GM23338 (cell line): ENCODE measurements at regions not wholly inside any gene's neighbourhood (a gene's known extent, or its start where the extent isn't known, plus 50 kb on each side); places are given as distances from the start of the nearest gene placed in this dataset.

Source experiments
- ATAC-seq: fragments of 200-7000 bp; cut with Tn5 transposase; 3 replicates; pipeline ENCODE4 v1.9.1; 2020
- DNase-seq: peaks from one replicate; pipeline ENCODE4 v3.0.0-alpha.2; 2015; ENCODE audit warnings: low spot score
- H2AFZ ChIP-seq: fragments of 200-600 bp; sonication (generic); 2 replicates; pipeline ENCODE4 v1.8.0; 2016; ENCODE audit warnings: antibody characterized with exemption, mild to moderate bottlenecking, moderate library complexity
- H3F3A ChIP-seq: fragments of 200-600 bp; sonication (generic); replicated peaks from 2 replicates; pipeline ENCODE4 v1.8.0; 2017; ENCODE audit warnings: antibody characterized with exemption, mixed run types, low read depth
- H3K27ac ChIP-seq: fragments of 200-600 bp; sonication (generic); 2 replicates; pipeline ENCODE4 v1.6.1; 2016; ENCODE audit warnings: low read depth
- H3K27me3 ChIP-seq: fragments of 200-600 bp; sonication (generic); 2 replicates; pipeline ENCODE4 v1.8.0; 2016; ENCODE audit warnings: mild to moderate bottlenecking, mixed run types, moderate library complexity; ENCODE audit not compliant: insufficient read depth
- H3K36me3 ChIP-seq: fragments of 200-600 bp; sonication (generic); 2 replicates; pipeline ENCODE4 v1.8.0; 2016; ENCODE audit warnings: mild to moderate bottlenecking; ENCODE audit not compliant: insufficient read depth
- H3K4me1 ChIP-seq: fragments of 200-600 bp; sonication (generic); 2 replicates; pipeline ENCODE4 v1.8.0; 2016; ENCODE audit warnings: mild to moderate bottlenecking, moderate library complexity; ENCODE audit not compliant: insufficient read depth
- H3K4me2 ChIP-seq: fragments of 200-600 bp; sonication (generic); 2 replicates; pipeline ENCODE4 v1.7.1; 2017; ENCODE audit warnings: mixed run types
- H3K4me3 ChIP-seq: fragments of 200-600 bp; sonication (generic); 2 replicates; pipeline ENCODE4 v1.6.1; 2016; ENCODE audit warnings: mixed run types
- H3K79me2 ChIP-seq: fragments of 200-600 bp; sonication (generic); replicated peaks from 2 replicates; pipeline ENCODE4 v1.8.0; 2017; ENCODE audit warnings: mild to moderate bottlenecking; ENCODE audit not compliant: insufficient read depth
- H3K9me2 ChIP-seq: fragments of 200-600 bp; sonication (generic); 2 replicates; pipeline ENCODE4 v1.8.0; 2017; ENCODE audit not compliant: insufficient read depth
- H4K20me1 ChIP-seq: fragments of 200-600 bp; sonication (generic); replicated peaks from 2 replicates; pipeline ENCODE4 v1.8.0; 2017; ENCODE audit warnings: mild to moderate bottlenecking; ENCODE audit not compliant: insufficient read depth
- H3K27ac Mint-ChIP-seq: 2 replicates; pipeline ENCODE4 v1.8.0; 2020; ENCODE audit warnings: inconsistent platforms, mild to moderate bottlenecking, moderate library complexity, mixed read lengths
- H3K27me3 Mint-ChIP-seq: 3 replicates; pipeline ENCODE4 v1.8.0; 2022; ENCODE audit warnings: low read depth, mild to moderate bottlenecking, moderate library complexity, mixed read lengths, inconsistent platforms; ENCODE audit not compliant: insufficient read depth, poor library complexity
- H3K36me3 Mint-ChIP-seq: 3 replicates; pipeline ENCODE4 v1.8.0; 2021; ENCODE audit warnings: low read depth, mild to moderate bottlenecking, inconsistent platforms, moderate library complexity, mixed read lengths
- H3K4me1 Mint-ChIP-seq: 3 replicates; pipeline ENCODE4 v1.8.0; 2020; ENCODE audit warnings: mild to moderate bottlenecking, inconsistent platforms, mixed read lengths
- H3K4me3 Mint-ChIP-seq: 3 replicates; pipeline ENCODE4 v1.8.0; 2021; ENCODE audit warnings: moderate library complexity, mild to moderate bottlenecking, inconsistent platforms, mixed read lengths
- H3K9me3 Mint-ChIP-seq: 3 replicates; pipeline ENCODE4 v1.8.0; 2020; ENCODE audit warnings: moderate library complexity, mild to moderate bottlenecking, inconsistent platforms, mixed read lengths
- CREB1 ChIP-seq: fragments of 250-450 bp; sonication (Bioruptor Pico); IDR thresholded peaks from 2 replicates; pipeline ENCODE4 v1.5.0; 2020; ENCODE audit warnings: low read depth, mild to moderate bottlenecking, moderate library complexity
- ETS1 ChIP-seq: IDR thresholded peaks from 2 replicates; pipeline ENCODE4 v1.6.1; 2016; ENCODE audit warnings: antibody characterized with exemption
- EZH2 ChIP-seq: fragments of 200-600 bp; sonication (generic); IDR thresholded peaks from one replicate; pipeline ENCODE4 v1.8.0; 2017; ENCODE audit warnings: antibody characterized with exemption, mild to moderate bottlenecking, low read depth; ENCODE audit not compliant: unreplicated experiment
- EZH2phosphoT487 ChIP-seq: fragments of 200-600 bp; sonication (generic); IDR thresholded peaks from one replicate; pipeline ENCODE4 v1.8.1; 2018; ENCODE audit warnings: antibody characterized with exemption; ENCODE audit not compliant: unreplicated experiment
- JUNB ChIP-seq: IDR thresholded peaks from one replicate; pipeline ENCODE4 v1.6.1; 2016; ENCODE audit warnings: antibody characterized with exemption; ENCODE audit not compliant: unreplicated experiment
- NANOG ChIP-seq: IDR thresholded peaks from 2 replicates; pipeline ENCODE4 v1.6.1; 2016; ENCODE audit warnings: antibody characterized with exemption, borderline replicate concordance
- POLR2AphosphoS5 ChIP-seq: IDR thresholded peaks from 2 replicates; pipeline ENCODE4 v1.6.1; 2016; ENCODE audit warnings: antibody characterized with exemption, low read depth
- REST ChIP-seq: IDR thresholded peaks from one replicate; pipeline ENCODE4 v1.6.1; 2018; ENCODE audit warnings: antibody characterized with exemption; ENCODE audit not compliant: unreplicated experiment
- STAT1 ChIP-seq: IDR thresholded peaks from one replicate; pipeline ENCODE4 v1.6.1; 2016; ENCODE audit warnings: antibody characterized with exemption; ENCODE audit not compliant: unreplicated experiment
- ZNF114 ChIP-seq: fragments of 250-450 bp; sonication (Bioruptor Pico); IDR thresholded peaks from 2 replicates; pipeline ENCODE4 v1.5.0; 2020; ENCODE audit warnings: mild to moderate bottlenecking, moderate library complexity
- ZNF331 ChIP-seq: fragments of 250-450 bp; sonication (Bioruptor Pico); IDR thresholded peaks from 2 replicates; pipeline ENCODE4 v1.5.0; 2020; ENCODE audit warnings: low read depth, mild to moderate bottlenecking, moderate library complexity
- TF ChIP-seq, protein P1 (sequence below), 2 experiments: fragments of 200-600 bp in 1 of 2; sonication (generic) in 1 of 2; conservative IDR thresholded peaks; 2 replicates each; pipeline versions ENCODE4 v1.5.1 to v1.6.1; 2016 to 2017; ENCODE audit warnings: antibody characterized with exemption in 2 of 2, low read depth in 2 of 2, mild to moderate bottlenecking in 2 of 2, moderate library complexity in 1 of 2
- TF ChIP-seq, protein P2 (sequence below): fragments of 250-450 bp; sonication (Bioruptor Pico); IDR thresholded peaks from 2 replicates; pipeline ENCODE4 v1.5.0; 2020; ENCODE audit warnings: mild to moderate bottlenecking, moderate library complexity

DNA sequence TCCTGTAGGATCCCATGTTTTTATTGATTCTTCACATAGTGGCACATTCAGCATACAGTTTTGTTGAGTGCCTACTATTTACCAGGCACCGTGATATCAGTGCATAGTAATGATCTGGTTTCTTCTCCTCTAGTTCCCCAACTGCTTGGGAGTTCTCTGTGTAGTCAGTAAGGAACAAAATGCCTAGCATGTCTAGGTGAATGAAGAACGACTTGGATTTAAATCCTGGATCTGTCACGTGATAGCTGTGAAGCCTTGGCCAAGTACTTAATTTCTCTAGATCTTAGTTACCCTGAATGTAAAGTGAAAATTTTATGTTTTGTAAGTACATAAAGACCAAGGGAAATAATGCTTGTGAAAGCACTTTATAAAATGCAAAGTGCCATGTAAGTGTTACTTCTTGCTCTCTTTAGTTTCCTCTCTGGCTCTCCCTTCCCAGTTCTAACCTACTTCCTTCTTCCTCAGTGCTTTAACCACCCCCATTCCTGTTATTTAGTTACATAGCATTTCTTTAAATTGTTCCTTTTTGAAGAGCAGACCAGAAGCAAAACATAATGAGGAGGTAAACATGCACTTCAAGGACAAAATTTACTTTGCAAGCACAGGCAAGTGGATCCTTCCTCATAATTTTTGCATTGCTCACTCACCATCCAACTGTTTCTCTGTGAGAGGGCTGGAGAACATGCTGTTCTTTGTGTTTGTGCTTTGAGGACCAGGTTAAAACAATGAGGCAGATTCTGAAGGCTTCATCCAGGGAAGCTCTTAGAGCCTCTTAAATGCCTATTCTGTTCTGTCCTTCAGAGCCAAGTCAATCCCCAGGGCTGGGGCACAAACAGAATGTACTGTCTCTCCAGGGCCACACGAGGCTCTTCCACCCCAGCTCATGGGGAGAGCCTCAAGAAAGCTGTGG is 353.9 kb upstream of the TENM4 start:
- H3K9me3 Mint-ChIP-seq = no peaks in the 10 kb centered on the region
- H3K4me1 Mint-ChIP-seq = no peaks in the 10 kb centered on the region
- Histone ChIP-seq H3K79me2 (no peaks in the 10 kb centered on the region), H4K20me1 (no peaks in the 10 kb centered on the region), H3K36me3 (no peaks in the 10 kb centered on the region), H3K9me2 (0 out of 2 replicates have a peak, but pooled peaks cover 3% of the 10 kb centered on the region), H3K4me3 (no peak overlapping the region), H3K27me3 (no peaks in the 10 kb centered on the region), H3K4me1 (no peaks in the 10 kb centered on the region), H3K27ac (no peak overlapping the region), H3K4me2 (no peak overlapping the region), H2AFZ (no peak overlapping the region), H3F3A (no peaks in the 10 kb centered on the region)
- H3K27me3 Mint-ChIP-seq = no peaks in the 10 kb centered on the region
- no peak for TF ChIP-seq ZNF331 (CRISPR knock-in tag)
- TF ChIP-seq, protein P1, sequence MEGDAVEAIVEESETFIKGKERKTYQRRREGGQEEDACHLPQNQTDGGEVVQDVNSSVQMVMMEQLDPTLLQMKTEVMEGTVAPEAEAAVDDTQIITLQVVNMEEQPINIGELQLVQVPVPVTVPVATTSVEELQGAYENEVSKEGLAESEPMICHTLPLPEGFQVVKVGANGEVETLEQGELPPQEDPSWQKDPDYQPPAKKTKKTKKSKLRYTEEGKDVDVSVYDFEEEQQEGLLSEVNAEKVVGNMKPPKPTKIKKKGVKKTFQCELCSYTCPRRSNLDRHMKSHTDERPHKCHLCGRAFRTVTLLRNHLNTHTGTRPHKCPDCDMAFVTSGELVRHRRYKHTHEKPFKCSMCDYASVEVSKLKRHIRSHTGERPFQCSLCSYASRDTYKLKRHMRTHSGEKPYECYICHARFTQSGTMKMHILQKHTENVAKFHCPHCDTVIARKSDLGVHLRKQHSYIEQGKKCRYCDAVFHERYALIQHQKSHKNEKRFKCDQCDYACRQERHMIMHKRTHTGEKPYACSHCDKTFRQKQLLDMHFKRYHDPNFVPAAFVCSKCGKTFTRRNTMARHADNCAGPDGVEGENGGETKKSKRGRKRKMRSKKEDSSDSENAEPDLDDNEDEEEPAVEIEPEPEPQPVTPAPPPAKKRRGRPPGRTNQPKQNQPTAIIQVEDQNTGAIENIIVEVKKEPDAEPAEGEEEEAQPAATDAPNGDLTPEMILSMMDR (conservative IDR thresholded peaks at IDR 0.05; ENCODE audit: low read depth in 2 of 2) = no peak
- no peak for TF ChIP-seq EZH2phosphoT487
- TF ChIP-seq ZNF114 (CRISPR knock-in tag) = no peak
- TF ChIP-seq EZH2 = no peak
- no peak for TF ChIP-seq CREB1 (CRISPR knock-in tag)
- TF ChIP-seq POLR2AphosphoS5 = no peak
- TF ChIP-seq NANOG = no peak
- TF ChIP-seq REST = no peak
- TF ChIP-seq ETS1 = no peak
- no peak for TF ChIP-seq STAT1
- TF ChIP-seq, protein P2, sequence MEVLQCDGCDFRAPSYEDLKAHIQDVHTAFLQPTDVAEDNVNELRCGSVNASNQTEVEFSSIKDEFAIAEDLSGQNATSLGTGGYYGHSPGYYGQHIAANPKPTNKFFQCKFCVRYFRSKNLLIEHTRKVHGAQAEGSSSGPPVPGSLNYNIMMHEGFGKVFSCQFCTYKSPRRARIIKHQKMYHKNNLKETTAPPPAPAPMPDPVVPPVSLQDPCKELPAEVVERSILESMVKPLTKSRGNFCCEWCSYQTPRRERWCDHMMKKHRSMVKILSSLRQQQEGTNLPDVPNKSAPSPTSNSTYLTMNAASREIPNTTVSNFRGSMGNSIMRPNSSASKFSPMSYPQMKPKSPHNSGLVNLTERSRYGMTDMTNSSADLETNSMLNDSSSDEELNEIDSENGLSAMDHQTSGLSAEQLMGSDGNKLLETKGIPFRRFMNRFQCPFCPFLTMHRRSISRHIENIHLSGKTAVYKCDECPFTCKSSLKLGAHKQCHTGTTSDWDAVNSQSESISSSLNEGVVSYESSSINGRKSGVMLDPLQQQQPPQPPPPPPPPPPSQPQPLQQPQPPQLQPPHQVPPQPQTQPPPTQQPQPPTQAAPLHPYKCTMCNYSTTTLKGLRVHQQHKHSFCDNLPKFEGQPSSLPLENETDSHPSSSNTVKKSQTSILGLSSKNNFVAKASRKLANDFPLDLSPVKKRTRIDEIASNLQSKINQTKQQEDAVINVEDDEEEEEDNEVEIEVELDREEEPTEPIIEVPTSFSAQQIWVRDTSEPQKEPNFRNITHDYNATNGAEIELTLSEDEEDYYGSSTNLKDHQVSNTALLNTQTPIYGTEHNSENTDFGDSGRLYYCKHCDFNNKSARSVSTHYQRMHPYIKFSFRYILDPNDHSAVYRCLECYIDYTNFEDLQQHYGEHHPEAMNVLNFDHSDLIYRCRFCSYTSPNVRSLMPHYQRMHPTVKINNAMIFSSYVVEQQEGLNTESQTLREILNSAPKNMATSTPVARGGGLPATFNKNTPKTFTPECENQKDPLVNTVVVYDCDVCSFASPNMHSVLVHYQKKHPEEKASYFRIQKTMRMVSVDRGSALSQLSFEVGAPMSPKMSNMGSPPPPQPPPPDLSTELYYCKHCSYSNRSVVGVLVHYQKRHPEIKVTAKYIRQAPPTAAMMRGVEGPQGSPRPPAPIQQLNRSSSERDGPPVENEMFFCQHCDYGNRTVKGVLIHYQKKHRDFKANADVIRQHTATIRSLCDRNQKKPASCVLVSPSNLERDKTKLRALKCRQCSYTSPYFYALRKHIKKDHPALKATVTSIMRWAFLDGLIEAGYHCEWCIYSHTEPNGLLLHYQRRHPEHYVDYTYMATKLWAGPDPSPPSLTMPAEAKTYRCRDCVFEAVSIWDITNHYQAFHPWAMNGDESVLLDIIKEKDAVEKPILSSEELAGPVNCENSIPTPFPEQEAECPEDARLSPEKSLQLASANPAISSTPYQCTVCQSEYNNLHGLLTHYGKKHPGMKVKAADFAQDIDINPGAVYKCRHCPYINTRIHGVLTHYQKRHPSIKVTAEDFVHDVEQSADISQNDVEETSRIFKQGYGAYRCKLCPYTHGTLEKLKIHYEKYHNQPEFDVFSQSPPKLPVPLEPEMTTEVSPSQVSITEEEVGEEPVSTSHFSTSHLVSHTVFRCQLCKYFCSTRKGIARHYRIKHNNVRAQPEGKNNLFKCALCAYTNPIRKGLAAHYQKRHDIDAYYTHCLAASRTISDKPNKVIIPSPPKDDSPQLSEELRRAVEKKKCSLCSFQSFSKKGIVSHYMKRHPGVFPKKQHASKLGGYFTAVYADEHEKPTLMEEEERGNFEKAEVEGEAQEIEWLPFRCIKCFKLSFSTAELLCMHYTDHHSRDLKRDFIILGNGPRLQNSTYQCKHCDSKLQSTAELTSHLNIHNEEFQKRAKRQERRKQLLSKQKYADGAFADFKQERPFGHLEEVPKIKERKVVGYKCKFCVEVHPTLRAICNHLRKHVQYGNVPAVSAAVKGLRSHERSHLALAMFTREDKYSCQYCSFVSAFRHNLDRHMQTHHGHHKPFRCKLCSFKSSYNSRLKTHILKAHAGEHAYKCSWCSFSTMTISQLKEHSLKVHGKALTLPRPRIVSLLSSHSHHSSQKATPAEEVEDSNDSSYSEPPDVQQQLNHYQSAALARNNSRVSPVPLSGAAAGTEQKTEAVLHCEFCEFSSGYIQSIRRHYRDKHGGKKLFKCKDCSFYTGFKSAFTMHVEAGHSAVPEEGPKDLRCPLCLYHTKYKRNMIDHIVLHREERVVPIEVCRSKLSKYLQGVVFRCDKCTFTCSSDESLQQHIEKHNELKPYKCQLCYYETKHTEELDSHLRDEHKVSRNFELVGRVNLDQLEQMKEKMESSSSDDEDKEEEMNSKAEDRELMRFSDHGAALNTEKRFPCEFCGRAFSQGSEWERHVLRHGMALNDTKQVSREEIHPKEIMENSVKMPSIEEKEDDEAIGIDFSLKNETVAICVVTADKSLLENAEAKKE = no peak
- no peak for TF ChIP-seq JUNB
- no peak for ATAC-seq
- no peak overlapping the region for H3K27ac Mint-ChIP-seq
- peak; percentile 2 for DNase-seq
- no peak overlapping the region for H3K4me3 Mint-ChIP-seq
- H3K36me3 Mint-ChIP-seq = no peaks in the 10 kb centered on the region
